ENCODE measurements at regions not wholly inside any gene's neighbourhood (a gene's known extent, or its start where the extent isn't known, plus 50 kb on each side); places are given as distances from the start of the nearest gene placed in this dataset.

GRCh38 chr2:5089409-5089808 is 602.8 kb upstream of the SOX11 start:
- H3K4me1 Mint-ChIP-seq (ENCODE audit: low read depth) = no peaks in the 10 kb centered on the region
- no peak overlapping the region for H3K27ac Mint-ChIP-seq
- no peaks in the 10 kb centered on the region for H3K36me3 Mint-ChIP-seq
- no peaks in the 10 kb centered on the region for H3K27me3 Mint-ChIP-seq
- no peak overlapping the region for H3K4me3 Mint-ChIP-seq
- H3K9me3 Mint-ChIP-seq (ENCODE audit: low read depth) = peaks cover 7% of the 10 kb centered on the region

- no peaks in the 10 kb centered on the region for H3K27me3 Mint-ChIP-seq
These were observed 599.1 kb upstream of the SOX11 start for GRCh38 chr2:5093056-5093455.

GRCh38 chr2:5093518-5093917 is 598.7 kb upstream of the SOX11 start:
- no peak overlapping the region for H3K4me3 Mint-ChIP-seq
- no peaks in the 10 kb centered on the region for H3K9me3 Mint-ChIP-seq (ENCODE audit: low read depth)
- H3K27me3 Mint-ChIP-seq = no peaks in the 10 kb centered on the region
- no peaks in the 10 kb centered on the region for H3K36me3 Mint-ChIP-seq
- H3K4me1 Mint-ChIP-seq (ENCODE audit: low read depth) = no peaks in the 10 kb centered on the region
- H3K27ac Mint-ChIP-seq = no peak overlapping the region

More at GRCh38 chr2:5093056-5093455, 599.1 kb upstream of the SOX11 start:
- Mint-ChIP-seq H3K36me3 (no peaks in the 10 kb centered on the region), H3K9me3 (ENCODE audit: low read depth) (no peaks in the 10 kb centered on the region), H3K4me3 (no peak overlapping the region), H3K4me1 (ENCODE audit: low read depth) (no peaks in the 10 kb centered on the region), H3K27ac (no peak overlapping the region)

GRCh38 chr2:5094192-5094591 is 598.0 kb upstream of the SOX11 start:
- Mint-ChIP-seq H3K27me3 (no peaks in the 10 kb centered on the region), H3K36me3 (no peaks in the 10 kb centered on the region), H3K4me3 (no peak overlapping the region), H3K9me3 (ENCODE audit: low read depth) (peaks cover 3% of the 10 kb centered on the region), H3K4me1 (ENCODE audit: low read depth) (no peaks in the 10 kb centered on the region), H3K27ac (no peak overlapping the region)

- H3K9me3 Mint-ChIP-seq (ENCODE audit: low read depth) = peaks cover 10% of the 10 kb centered on the region
- no peak overlapping the region for H3K4me3 Mint-ChIP-seq
- H3K27me3 Mint-ChIP-seq = no peaks in the 10 kb centered on the region
- no peaks in the 10 kb centered on the region for H3K4me1 Mint-ChIP-seq (ENCODE audit: low read depth)
- no peak overlapping the region for H3K27ac Mint-ChIP-seq
- no peaks in the 10 kb centered on the region for H3K36me3 Mint-ChIP-seq
These were observed 593.9 kb upstream of the SOX11 start for GRCh38 chr2:5098286-5098685.

GRCh38 chr2:5102823-5103222 is 589.4 kb upstream of the SOX11 start:
- Mint-ChIP-seq H3K9me3 (ENCODE audit: low read depth) (peaks cover 10% of the 10 kb centered on the region), H3K36me3 (no peaks in the 10 kb centered on the region), H3K4me1 (ENCODE audit: low read depth) (no peaks in the 10 kb centered on the region), H3K27me3 (no peaks in the 10 kb centered on the region), H3K4me3 (no peak overlapping the region), H3K27ac (no peak overlapping the region)

- Mint-ChIP-seq H3K4me3 (no peak overlapping the region), H3K9me3 (ENCODE audit: low read depth) (peaks cover 12% of the 10 kb centered on the region), H3K27me3 (no peaks in the 10 kb centered on the region), H3K4me1 (ENCODE audit: low read depth) (no peaks in the 10 kb centered on the region), H3K36me3 (no peaks in the 10 kb centered on the region), H3K27ac (no peak overlapping the region)
These were observed 580.6 kb upstream of the SOX11 start for GRCh38 chr2:5111581-5111980.

GRCh38 chr2:5119046-5119445 is 573.1 kb upstream of the SOX11 start:
- H3K36me3 Mint-ChIP-seq = no peaks in the 10 kb centered on the region
- H3K27ac Mint-ChIP-seq = no peak overlapping the region
- no peaks in the 10 kb centered on the region for H3K27me3 Mint-ChIP-seq
- no peak overlapping the region for H3K4me3 Mint-ChIP-seq
- no peaks in the 10 kb centered on the region for H3K4me1 Mint-ChIP-seq (ENCODE audit: low read depth)
- peaks cover 9% of the 10 kb centered on the region for H3K9me3 Mint-ChIP-seq (ENCODE audit: low read depth)

- Mint-ChIP-seq H3K4me3 (no peak overlapping the region), H3K9me3 (ENCODE audit: low read depth) (peaks cover 9% of the 10 kb centered on the region), H3K4me1 (ENCODE audit: low read depth) (no peaks in the 10 kb centered on the region), H3K36me3 (no peaks in the 10 kb centered on the region), H3K27me3 (no peaks in the 10 kb centered on the region), H3K27ac (no peak overlapping the region)
These were observed 571.1 kb upstream of the SOX11 start for GRCh38 chr2:5121121-5121520.

GRCh38 chr2:5121642-5122041 is 570.5 kb upstream of the SOX11 start:
- Mint-ChIP-seq H3K27me3 (no peaks in the 10 kb centered on the region), H3K27ac (no peak overlapping the region), H3K4me1 (ENCODE audit: low read depth) (no peaks in the 10 kb centered on the region), H3K36me3 (no peaks in the 10 kb centered on the region), H3K4me3 (no peak overlapping the region), H3K9me3 (ENCODE audit: low read depth) (peaks cover 9% of the 10 kb centered on the region)

GRCh38 chr2:5123582-5124196 is 568.5 kb upstream of the SOX11 start:
- Mint-ChIP-seq H3K27me3 (no peaks in the 10 kb centered on the region), H3K4me3 (no peak overlapping the region), H3K36me3 (no peaks in the 10 kb centered on the region), H3K27ac (no peak overlapping the region), H3K4me1 (ENCODE audit: low read depth) (no peaks in the 10 kb centered on the region), H3K9me3 (ENCODE audit: low read depth) (peaks cover 4% of the 10 kb centered on the region)

GRCh38 chr2:5125017-5125730 is 567.0 kb upstream of the SOX11 start:
- H3K4me1 Mint-ChIP-seq (ENCODE audit: low read depth) = no peaks in the 10 kb centered on the region
- H3K4me3 Mint-ChIP-seq = no peak overlapping the region
- peaks cover 4% of the 10 kb centered on the region for H3K9me3 Mint-ChIP-seq (ENCODE audit: low read depth)
- no peaks in the 10 kb centered on the region for H3K36me3 Mint-ChIP-seq
- no peak overlapping the region for H3K27ac Mint-ChIP-seq
- no peaks in the 10 kb centered on the region for H3K27me3 Mint-ChIP-seq

- Mint-ChIP-seq H3K27ac (no peak overlapping the region), H3K4me3 (no peak overlapping the region), H3K4me1 (ENCODE audit: low read depth) (no peaks in the 10 kb centered on the region), H3K9me3 (ENCODE audit: low read depth) (peaks cover 10% of the 10 kb centered on the region), H3K27me3 (no peaks in the 10 kb centered on the region), H3K36me3 (no peaks in the 10 kb centered on the region)
These were observed 559.9 kb upstream of the SOX11 start for GRCh38 chr2:5132281-5132680.

- no peaks in the 10 kb centered on the region for H3K4me1 Mint-ChIP-seq (ENCODE audit: low read depth)
- peaks cover 6% of the 10 kb centered on the region for H3K9me3 Mint-ChIP-seq (ENCODE audit: low read depth)
- no peaks in the 10 kb centered on the region for H3K27me3 Mint-ChIP-seq
- H3K27ac Mint-ChIP-seq = no peak overlapping the region
- H3K4me3 Mint-ChIP-seq = no peak overlapping the region
- H3K36me3 Mint-ChIP-seq = no peaks in the 10 kb centered on the region
These were observed 551.8 kb upstream of the SOX11 start for GRCh38 chr2:5140347-5140746.

GRCh38 chr2:5144159-5144558 is 548.0 kb upstream of the SOX11 start:
- Mint-ChIP-seq H3K36me3 (no peaks in the 10 kb centered on the region), H3K4me3 (no peak overlapping the region), H3K27me3 (no peaks in the 10 kb centered on the region), H3K4me1 (ENCODE audit: low read depth) (no peaks in the 10 kb centered on the region), H3K27ac (no peak overlapping the region), H3K9me3 (ENCODE audit: low read depth) (peaks cover 10% of the 10 kb centered on the region)

- H3K4me3 Mint-ChIP-seq = no peak overlapping the region
- peaks cover 9% of the 10 kb centered on the region for H3K9me3 Mint-ChIP-seq (ENCODE audit: low read depth)
- H3K27me3 Mint-ChIP-seq = no peaks in the 10 kb centered on the region
- H3K4me1 Mint-ChIP-seq (ENCODE audit: low read depth) = no peaks in the 10 kb centered on the region
- H3K36me3 Mint-ChIP-seq = no peaks in the 10 kb centered on the region
- no peak overlapping the region for H3K27ac Mint-ChIP-seq
These were observed 547.1 kb upstream of the SOX11 start for GRCh38 chr2:5145053-5145452.

Data from activated naive CD8-positive, alpha-beta T cell (primary cell).